Subcutaneous abdominal adipose tissue (tissue), 5 donors: ENCODE measurements at regions not wholly inside any gene's neighbourhood (a gene's known extent, or its start where the extent isn't known, plus 50 kb on each side); places are given as distances from the start of the nearest gene placed in this dataset.

Experiments used
- H3K27ac ChIP-seq: one replicate; pipeline ENCODE4 v1.7.0; 2013; ENCODE audit warnings: low read depth, mild to moderate bottlenecking, inconsistent platforms, low read length, moderate library complexity
- H3K27me3 ChIP-seq, 5 donors: one replicate each; pipeline ENCODE4 v1.7.0; 2013; ENCODE audit warnings: low read length in 5 of 5, inconsistent platforms in 1 of 5; ENCODE audit not compliant: control insufficient read depth in 5 of 5, insufficient read depth in 4 of 5
- H3K36me3 ChIP-seq, 5 donors: one replicate each; pipeline ENCODE4 v1.7.0; 2013; ENCODE audit warnings: low read length in 5 of 5; ENCODE audit not compliant: control insufficient read depth in 5 of 5, insufficient read depth in 5 of 5
- H3K4me1 ChIP-seq, 5 donors: one replicate each; pipeline ENCODE4 v1.7.0; 2013; ENCODE audit warnings: low read length in 5 of 5, mild to moderate bottlenecking in 3 of 5, moderate library complexity in 1 of 5; ENCODE audit not compliant: control insufficient read depth in 5 of 5, insufficient read depth in 5 of 5
- H3K4me3 ChIP-seq, 5 donors: one replicate each; pipeline ENCODE4 v1.7.0; 2013; ENCODE audit warnings: low read length in 5 of 5, low read depth in 1 of 5
- H3K9ac ChIP-seq, 5 donors: one replicate each; pipeline ENCODE4 v1.7.0; 2013; ENCODE audit warnings: low read length in 5 of 5, mild to moderate bottlenecking in 4 of 5, moderate library complexity in 3 of 5
- H3K9me3 ChIP-seq, 5 donors: one replicate each; pipeline ENCODE4 v1.7.0; 2013; ENCODE audit warnings: low read length in 5 of 5; ENCODE audit not compliant: control insufficient read depth in 5 of 5
- donor health status: healthy.
- donor health status: healthy.
- donor health status: healthy.
- donor health status: healthy.
- donor health status: healthy.

DNA sequence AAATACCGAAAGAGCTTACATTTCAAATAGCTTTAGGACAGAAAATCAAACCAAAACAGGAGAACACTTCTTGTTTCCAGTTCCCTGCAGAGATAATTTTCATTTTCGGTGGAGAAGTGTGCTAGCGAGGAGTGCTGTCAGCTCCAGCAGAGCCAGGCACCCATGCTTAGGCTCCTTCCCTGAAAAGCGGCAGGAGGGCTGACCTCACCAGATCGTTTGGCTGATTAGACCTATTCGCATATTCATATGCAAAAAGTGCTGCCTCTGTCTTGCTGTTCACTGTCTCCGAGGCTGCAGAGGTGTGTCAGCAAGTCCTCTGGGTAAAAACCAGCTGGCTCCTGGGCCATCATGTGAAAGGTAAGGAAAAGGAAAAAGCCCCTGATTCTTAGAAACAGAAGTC lies 225.8 kb upstream of the COPS8 start:
- no peak overlapping the region for H3K4me3 ChIP-seq
- H3K9me3 ChIP-seq: no peaks in the 10 kb centered on the region
- H3K4me1 ChIP-seq: no peaks in the 10 kb centered on the region
- no peak overlapping the region for H3K27ac ChIP-seq
- H3K36me3 ChIP-seq: no peaks in the 10 kb centered on the region
- no peaks in the 10 kb centered on the region for H3K27me3 ChIP-seq
- H3K9ac ChIP-seq: no peak overlapping the region

DNA sequence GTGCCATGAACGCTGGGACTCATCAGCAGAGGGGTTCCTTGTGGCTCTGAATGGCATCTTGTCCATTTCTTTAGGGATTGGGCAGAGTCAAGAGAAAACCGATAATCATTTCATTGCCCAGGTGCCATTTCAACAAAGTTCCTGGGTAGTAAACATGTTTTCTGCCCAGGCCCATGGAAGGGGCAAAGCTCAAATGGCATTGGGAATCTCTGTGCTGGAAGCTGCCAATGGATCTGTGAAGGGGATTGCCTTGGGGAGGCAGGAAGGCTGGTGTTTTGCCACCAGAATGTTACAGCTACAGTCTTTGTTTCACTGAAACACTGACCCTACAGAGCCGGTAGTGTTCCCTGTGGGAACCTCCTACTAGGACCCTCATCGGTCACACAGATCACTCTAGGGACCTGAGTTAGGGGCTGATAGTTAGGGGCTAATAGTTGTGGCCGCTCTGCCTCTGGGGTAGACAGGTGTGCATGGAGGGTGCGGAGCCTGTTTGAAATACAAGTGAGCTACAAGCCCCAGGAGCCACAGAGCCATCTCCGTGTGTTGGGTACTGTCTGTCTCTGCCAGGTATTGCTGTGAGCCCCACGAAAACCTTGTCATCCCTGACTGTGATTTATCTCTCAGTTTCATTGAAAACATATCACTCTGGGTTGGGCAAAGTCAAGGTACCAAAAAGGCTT lies 224.4 kb upstream of the COPS8 start:
- H3K4me1 ChIP-seq: no peaks in the 10 kb centered on the region
- H3K9me3 ChIP-seq: no peaks in the 10 kb centered on the region
- H3K36me3 ChIP-seq: no peaks in the 10 kb centered on the region
- no peak overlapping the region for H3K4me3 ChIP-seq
- no peak overlapping the region for H3K9ac ChIP-seq
- H3K27ac ChIP-seq: no peak overlapping the region
- no peaks in the 10 kb centered on the region for H3K27me3 ChIP-seq

DNA sequence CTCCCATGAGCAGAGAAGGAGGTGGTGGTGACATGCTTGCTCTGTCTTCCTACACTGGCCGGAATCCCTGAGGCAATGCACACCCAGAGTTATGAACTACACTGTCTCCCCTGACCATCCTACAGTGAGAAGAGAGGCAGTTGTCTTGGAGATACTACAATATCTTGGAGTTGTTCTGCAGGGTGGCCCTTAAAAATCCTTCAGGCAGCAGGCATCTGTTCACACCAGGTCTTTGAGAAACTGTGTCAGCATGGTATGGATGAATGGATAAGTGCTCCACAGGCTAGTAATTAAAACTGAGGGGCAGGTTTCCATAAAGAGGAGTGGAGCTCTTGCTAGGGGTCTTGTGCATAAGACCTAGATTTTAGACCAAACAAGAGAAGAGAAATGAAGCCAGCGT lies 223.7 kb upstream of the COPS8 start:
- no peak overlapping the region for H3K27ac ChIP-seq

DNA sequence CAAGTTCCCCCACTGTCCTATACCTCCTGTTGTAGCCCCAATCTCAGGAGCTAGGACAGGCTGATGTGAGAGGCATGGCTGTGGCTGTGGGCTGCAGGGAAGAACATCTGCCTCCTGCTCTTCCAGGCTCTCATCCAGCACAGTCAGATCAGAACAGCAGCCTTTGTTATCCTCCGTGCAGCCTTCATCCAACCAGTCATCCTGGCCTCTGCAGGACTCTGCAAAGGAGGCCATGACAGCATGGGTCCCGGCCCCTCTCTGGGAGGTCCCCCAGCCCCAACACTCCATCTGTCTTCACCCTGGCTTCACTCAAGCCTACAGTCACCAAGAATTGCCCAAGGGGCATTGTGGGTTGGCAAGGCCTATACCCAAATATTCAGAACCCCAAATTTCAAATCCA lies 223.2 kb upstream of the COPS8 start:
- Histone ChIP-seq H3K27me3 (no peaks in the 10 kb centered on the region), H3K9ac (no peak overlapping the region), H3K4me1 (peaks cover 0 to 4% (median 0%) of the 10 kb centered on the region in 5 donors), H3K4me3 (no peak overlapping the region), H3K9me3 (no peaks in the 10 kb centered on the region), H3K27ac (no peak overlapping the region), H3K36me3 (no peaks in the 10 kb centered on the region)

More for the DNA sequence above, 223.7 kb upstream of the COPS8 start:
- Histone ChIP-seq H3K4me3 (no peak overlapping the region), H3K9ac (no peak overlapping the region), H3K36me3 (no peaks in the 10 kb centered on the region), H3K9me3 (no peaks in the 10 kb centered on the region), H3K27me3 (no peaks in the 10 kb centered on the region), H3K4me1 (peaks cover 0 to 3% (median 0%) of the 10 kb centered on the region in 5 donors)

DNA sequence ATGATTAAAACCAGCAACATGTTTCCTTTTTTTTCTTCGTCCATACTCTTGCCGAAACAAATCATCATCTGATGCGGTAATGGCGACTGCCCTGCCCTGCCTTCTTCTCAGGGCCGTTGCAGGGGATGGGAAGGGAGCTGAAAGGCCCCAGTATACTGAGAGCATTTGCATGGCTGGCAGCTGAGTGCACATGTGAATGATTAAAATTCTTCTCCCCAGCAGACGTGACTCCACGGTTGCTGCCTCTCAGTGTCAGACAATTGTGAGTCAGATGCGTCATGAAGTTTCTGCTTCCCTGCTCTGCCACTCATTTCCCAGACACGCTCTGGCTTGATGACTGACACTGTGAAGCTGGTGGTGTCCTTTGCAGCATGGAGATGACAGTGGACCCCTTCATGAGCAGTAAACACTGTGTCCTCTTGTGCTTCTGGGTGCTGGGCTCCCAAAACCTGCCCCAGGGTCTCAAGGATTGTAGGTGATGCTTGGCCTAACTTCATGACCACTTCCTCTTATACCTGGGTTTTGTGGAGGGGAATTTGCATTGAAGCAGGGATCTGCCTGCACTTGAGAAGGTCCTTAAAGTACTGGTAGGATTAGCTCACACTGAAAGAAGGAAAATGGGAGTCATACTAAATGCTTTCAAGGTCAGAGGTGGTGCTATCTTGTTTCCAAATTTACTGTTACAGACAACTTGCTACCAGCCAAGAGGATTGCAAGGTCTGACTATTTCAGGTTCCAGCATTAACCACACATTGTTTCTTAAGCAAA lies 222.5 kb upstream of the COPS8 start:
- Histone ChIP-seq H3K9ac (no peak overlapping the region), H3K9me3 (no peaks in the 10 kb centered on the region), H3K36me3 (no peaks in the 10 kb centered on the region), H3K27ac (no peak overlapping the region), H3K4me1 (peaks cover 0 to 4% (median 0%) of the 10 kb centered on the region in 5 donors), H3K4me3 (no peak overlapping the region), H3K27me3 (no peaks in the 10 kb centered on the region)

GRCh38 chr2:236863729-236864126 lies 222.0 kb upstream of the COPS8 start:
- no peaks in the 10 kb centered on the region for H3K9me3 ChIP-seq
- no peak overlapping the region for H3K4me3 ChIP-seq
- H3K27me3 ChIP-seq: no peaks in the 10 kb centered on the region
- peaks cover 0 to 4% (median 0%) of the 10 kb centered on the region in 5 donors for H3K4me1 ChIP-seq
- no peak overlapping the region for H3K9ac ChIP-seq
- H3K36me3 ChIP-seq: no peaks in the 10 kb centered on the region
- no peak overlapping the region for H3K27ac ChIP-seq

GRCh38 chr2:236865052-236865451 lies 220.6 kb upstream of the COPS8 start:
- no peaks in the 10 kb centered on the region for H3K36me3 ChIP-seq
- H3K27ac ChIP-seq: no peak overlapping the region
- H3K4me1 ChIP-seq: peaks cover 0 to 4% (median 0%) of the 10 kb centered on the region in 5 donors
- no peaks in the 10 kb centered on the region for H3K27me3 ChIP-seq
- no peaks in the 10 kb centered on the region for H3K9me3 ChIP-seq
- no peak overlapping the region for H3K9ac ChIP-seq
- no peak overlapping the region for H3K4me3 ChIP-seq

- H3K9ac ChIP-seq: no peak overlapping the region
- H3K27ac ChIP-seq: no peak overlapping the region
- H3K9me3 ChIP-seq: no peaks in the 10 kb centered on the region
- H3K36me3 ChIP-seq: no peaks in the 10 kb centered on the region
- H3K27me3 ChIP-seq: no peaks in the 10 kb centered on the region
- peaks cover 0 to 8% (median 0%) of the 10 kb centered on the region in 5 donors for H3K4me1 ChIP-seq
- no peak overlapping the region for H3K4me3 ChIP-seq
Measured at GRCh38 chr2:236866542-236867340, 218.9 kb upstream of the COPS8 start.

DNA sequence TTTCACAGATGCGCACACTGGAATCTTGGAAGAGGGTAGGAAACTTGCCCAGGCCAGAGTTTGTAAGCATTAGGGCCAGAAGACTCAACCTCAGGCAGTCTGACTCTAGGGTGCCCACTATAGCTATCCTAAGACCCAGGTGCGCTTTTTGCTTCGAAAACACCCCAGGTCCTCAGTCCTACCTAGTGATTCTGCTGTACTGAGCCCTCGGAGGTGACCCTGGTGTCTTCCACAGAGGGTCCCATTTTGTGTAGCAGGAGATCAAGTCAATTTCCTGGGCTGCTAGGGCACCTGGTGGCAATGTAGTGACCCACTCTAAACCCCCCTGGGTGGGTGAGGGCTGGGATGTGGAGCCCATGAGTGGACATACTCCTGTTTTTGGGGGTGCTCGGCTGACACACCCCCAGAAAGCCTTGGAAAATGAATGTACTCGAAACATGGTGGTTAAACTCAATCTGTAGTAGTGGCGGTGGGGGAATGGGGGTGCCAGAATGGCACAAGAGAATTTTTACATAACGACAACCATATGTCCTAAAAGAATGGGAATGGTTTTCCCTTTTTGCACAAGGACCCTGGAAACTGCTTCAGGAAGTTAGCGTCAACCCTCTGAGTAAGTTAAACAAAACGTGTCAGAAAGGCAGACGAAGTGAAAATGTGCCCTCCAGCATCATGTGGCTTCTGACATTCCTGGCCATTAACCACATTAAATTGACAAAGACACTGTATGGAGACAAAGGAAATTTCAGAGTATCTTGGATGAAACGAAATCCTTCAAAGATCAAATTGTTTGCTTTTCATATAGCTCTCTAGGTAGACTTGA lies 218.0 kb upstream of the COPS8 start:
- Histone ChIP-seq H3K36me3 (no peaks in the 10 kb centered on the region), H3K27ac (no peak overlapping the region), H3K4me1 (peaks cover 0 to 15% (median 0%) of the 10 kb centered on the region in 5 donors), H3K4me3 (no peak overlapping the region), H3K9ac (no peak overlapping the region), H3K9me3 (no peaks in the 10 kb centered on the region), H3K27me3 (no peaks in the 10 kb centered on the region)
